GM19467 (cell line): ENCODE measurements at regions not wholly inside any gene's neighbourhood (a gene's known extent, or its start where the extent isn't known, plus 50 kb on each side); places are given as distances from the start of the nearest gene placed in this dataset.
"Not testable (repeated sequence)": the region's sequence is repeated elsewhere in the genome, so short reads cannot be mapped to it uniquely, and the experiment has no call there.

Experiments
- ATAC-seq: cut with Tn5 transposase; IDR thresholded peaks from one replicate; pipeline ENCODE4 v1.9.1; 2021; ENCODE audit warnings: mild to moderate bottlenecking, moderate library complexity; ENCODE audit not compliant: unreplicated experiment

DNA sequence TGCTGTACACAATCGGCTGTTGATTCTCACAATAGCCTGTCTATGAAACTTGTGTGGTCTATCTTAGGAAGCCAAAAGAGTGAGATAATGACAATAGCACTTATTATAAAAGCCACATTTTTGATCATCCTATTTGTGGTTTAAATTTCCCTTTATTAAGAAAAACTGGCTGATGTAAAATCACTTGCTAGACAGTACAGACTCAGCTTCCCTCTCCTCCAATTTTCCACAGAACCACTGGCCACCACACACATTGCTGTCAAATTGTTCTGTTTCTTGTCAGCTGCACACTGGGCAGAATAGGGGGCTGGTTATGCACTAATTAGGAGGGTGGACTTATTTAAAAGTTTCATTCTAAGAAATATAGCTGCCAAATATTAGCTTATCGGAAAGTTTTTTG lies 425.9 kb downstream of the EPHA3 start:
- no peak for ATAC-seq

DNA sequence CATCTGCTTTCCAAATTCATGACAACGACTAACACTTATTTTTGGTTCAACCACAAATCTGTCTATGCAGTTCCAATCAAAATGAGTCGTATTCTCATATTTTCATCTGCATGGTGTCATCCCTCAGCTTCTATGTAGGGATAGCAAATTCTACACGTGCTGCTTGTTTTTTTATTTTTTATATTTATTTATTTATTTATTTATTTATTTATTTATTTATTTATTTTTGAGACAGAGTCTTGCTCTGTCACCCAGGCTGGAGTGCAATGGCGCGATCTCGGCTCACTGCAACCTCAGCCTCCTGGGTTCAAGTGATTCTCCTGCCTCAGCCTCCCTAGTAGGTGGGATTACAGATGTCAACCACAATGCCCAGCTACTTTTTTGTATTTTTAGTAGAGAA lies 447.2 kb downstream of the EPHA3 start:
- not testable (repeated sequence) for ATAC-seq

DNA sequence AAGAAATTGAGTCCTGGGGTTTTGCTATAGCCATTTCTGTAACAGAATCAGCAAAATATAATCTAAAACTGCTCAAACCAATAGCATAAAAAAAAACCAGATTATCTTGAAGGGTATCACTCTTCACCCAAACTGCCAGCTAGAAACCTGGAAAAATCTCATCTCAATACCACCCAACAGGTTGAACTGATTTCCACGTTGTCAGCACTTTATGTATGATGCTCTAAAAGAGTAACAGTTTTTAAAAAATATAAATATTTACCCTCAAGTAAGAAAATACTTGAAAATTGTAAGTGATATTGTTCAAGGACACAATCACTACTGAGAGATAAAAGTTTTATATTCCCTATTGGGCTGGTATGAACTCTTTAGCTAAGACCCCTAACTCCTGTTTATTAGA lies 451.3 kb downstream of the EPHA3 start:
- ATAC-seq = no peak

DNA sequence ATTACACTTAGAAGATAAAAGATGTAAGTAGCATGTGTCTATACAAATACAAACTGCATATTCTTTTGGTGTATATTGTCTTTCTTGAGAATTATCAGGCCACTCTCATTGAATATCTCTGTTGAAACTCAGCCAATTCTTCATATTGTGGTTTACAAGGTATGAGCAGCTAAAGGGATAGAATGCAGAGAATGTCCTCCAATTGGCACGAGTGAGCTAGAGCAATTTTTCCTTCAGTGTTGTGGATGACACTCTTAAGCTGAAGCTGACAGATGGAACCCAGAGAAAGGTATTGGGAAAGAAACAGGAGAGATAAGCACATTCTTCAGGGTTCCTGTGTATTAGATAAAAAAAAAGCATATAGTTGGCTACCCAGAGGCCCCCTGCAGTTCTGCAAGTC lies 453.1 kb downstream of the EPHA3 start:
- no peak for ATAC-seq

DNA sequence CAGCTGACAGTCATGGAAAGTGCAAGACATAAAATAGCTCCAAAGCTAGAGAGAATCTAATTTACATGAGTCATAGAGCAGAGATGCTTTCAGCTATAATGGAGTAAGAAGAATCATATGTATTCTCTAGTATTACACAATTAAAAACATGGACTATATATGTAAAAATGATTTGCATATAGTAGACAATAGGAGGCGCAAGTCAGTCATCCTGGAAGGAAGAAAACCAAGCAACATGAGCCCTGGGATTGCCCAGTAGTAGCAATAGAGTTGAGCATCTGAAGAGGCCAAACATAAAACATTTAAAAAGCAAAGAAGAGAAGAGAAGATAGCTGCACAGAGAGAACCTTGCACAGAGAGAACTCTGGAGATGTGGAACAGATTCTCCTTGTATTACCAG lies 455.0 kb downstream of the EPHA3 start:
- ATAC-seq = no peak

DNA sequence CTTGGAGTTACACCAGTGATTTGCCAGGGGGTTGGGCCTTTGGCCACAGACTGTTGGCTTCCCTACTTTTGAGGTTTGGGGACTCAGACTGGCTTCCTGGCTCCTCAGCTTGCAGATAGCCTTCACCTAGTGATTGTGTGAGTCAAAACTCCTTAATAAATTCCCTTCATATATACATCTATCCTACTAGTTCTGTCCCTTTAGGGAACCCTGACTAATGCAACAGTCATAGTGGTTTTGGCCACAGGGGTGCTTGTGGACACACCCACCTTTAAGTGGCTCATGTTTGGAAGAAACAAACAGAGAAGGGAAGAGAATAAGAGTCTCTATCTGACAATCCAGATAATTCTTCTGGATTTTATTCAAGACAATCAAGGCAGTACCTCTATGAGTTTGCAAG lies 457.7 kb downstream of the EPHA3 start:
- no peak for ATAC-seq

DNA sequence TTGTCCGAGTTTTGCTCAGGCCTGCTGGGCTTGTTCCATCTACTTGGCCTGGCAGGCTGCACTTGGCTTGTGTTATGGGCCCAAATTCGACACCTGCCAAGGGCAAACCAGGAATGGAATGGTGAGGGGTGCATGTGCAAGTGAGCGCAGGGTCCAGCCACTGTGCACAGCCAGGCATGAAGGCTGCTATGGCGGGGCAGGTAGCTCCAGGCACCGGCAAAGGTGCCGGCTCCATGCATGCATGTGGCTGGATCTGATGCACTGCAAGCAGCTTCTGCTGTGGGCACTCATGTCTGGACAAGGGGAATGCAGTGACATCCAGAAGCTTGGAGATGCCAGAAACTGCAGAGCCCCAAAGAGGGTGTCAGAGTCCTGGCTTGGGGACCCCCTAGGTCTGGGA lies 463.0 kb downstream of the EPHA3 start:
- no peak for ATAC-seq

DNA sequence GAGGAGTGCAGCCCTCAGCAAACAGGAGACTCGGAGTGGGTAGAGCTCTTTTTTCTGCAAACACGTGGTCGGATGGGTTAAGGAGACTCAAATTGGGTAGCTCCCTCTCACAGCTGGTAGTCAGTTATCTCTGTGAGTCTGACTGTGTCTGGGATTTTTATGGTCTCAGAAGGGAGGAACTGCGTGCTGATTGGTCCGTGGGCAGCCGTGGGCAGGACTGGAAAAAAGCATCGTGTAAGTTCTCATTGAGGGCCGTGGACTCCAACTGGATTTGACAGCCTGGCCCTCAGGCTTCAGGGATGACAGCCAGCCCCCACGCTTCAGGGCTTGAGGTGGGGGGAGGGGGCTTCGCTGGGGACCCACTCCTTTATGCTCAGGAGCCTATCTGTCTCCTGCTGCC lies 463.9 kb downstream of the EPHA3 start:
- ATAC-seq = no peak

DNA sequence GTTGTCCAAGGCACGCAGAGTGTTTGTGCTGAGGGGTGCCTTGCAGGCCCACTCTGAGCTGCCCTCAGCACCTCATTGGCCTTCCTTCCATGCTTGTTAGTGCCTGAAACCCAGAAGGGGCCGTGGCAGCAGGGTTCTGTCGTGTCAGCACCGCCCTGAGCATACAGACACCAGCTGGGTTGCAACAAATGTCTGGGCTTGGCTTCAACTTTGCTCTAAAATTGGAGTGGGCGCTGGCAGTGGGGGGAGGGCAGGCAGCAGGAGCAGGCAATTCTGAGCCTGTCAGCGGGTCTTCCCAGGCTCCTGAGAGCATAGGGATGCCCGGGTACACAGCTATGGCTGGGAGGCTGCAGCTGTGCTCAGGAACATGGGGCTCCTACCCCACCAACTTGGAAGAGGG lies 464.3 kb downstream of the EPHA3 start:
- no peak for ATAC-seq

DNA sequence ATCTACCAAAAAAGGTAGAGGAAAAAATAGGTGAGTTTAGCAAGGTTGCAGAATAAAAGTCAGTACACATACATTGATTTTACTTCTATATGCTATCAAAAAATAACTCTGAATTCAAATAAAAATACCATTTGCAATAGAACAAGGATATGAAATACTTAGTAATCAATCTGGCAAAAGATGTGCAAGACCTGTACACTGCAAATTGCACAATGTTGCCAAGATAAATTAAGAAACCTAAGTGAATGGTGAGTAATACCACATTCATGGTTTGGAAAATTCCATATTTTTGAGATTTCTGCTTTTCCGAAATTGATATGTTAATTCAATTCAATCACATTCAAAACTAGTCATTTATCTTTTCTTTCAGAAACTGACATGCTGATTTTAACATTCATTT lies 464.8 kb downstream of the EPHA3 start:
- no peak for ATAC-seq

DNA sequence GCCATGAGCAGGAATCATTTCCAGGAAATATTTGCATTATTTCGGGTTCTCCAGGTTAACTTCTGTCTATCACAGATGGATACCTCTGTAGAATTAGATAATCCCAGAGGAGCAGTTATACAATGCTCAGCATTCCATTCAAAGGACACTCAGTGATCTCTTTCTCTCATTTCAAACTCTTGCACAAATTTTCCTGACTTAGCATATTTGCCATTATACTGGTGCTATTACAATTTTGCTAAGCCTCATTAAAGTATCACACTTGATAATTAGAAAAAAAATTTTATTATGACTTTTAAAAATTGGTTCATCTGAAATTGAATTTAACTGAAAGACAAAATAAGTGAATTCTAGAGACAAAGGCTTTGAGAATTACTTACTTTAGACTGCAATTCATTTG lies 469.0 kb downstream of the EPHA3 start:
- no peak for ATAC-seq

DNA sequence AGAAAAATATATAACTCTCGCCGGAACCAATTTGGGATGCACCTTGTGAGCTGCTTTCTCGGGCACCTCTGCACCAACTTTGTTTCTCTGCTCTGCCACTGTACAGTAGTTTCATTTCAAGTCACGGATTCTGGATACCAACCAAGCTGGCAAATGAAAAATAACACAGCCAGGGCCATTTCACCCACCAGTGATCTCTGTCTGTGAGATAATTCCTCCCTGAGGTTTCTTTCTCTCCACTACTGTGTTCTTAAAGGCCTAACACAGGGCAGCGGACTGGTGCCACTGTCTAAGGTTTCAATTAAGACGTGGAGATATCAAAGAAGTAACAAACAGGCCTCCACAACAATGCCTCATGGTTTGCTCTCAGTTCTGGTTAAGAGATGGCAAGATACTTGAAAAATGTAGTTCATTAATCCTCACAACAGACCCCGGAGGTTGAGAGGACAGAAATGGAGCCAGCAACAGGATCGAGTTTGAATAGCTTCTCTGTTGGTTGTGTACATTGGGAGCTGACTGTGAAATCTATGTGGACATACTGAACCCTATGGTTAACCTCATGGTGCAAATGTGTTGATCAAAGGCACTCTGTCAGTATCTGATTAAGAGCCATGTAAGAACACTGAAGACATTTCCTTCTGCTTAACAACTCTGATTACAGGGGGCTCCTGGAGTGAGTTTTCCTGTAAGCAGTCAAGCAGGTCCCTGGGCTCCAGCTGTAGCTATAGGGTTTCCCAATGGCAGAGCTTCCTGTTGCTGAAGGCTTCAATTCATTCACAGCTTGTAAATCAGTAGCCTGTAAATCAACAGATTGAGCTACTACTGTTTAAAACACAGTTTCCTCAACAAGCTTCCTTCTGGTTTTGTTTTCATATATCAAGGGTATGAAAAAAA lies 470.5 kb downstream of the EPHA3 start:
- no peak for ATAC-seq

DNA sequence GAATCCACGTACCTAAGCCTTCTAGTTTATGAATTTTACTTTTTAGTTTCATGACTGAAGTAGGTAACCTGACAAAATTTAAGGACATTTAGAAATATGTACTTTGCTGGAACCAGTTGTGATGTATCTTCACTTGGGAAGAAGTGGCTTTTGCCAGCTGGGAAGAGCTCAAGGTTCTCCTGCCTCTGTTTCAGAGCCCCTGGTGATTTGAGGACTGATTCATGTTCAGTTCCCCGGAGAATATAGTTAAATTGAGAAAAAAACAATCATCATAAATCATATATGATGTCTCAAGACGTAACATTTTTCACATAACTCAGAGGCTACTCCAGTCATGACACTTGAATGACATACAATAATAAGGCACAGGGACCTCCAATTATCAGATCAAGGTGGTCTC lies 473.4 kb downstream of the EPHA3 start:
- no peak for ATAC-seq

DNA sequence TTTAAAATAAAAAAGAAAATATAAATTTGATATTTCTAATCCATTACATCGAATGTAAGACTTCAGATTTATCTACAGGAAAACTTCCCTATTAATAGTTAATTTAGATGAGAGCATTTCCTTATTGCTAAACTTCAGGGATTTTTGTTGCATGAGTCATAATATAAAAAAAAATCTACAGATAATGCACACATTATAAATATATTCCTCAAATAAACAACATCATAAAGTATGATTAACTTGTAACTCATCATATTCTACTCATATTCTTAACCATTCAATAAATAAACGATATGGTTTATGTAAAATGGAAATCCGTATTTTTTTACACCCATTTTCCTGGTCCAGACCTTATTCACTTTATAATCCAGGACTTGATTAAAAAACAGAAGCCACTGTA lies 477.0 kb downstream of the EPHA3 start:
- ATAC-seq = no peak

DNA sequence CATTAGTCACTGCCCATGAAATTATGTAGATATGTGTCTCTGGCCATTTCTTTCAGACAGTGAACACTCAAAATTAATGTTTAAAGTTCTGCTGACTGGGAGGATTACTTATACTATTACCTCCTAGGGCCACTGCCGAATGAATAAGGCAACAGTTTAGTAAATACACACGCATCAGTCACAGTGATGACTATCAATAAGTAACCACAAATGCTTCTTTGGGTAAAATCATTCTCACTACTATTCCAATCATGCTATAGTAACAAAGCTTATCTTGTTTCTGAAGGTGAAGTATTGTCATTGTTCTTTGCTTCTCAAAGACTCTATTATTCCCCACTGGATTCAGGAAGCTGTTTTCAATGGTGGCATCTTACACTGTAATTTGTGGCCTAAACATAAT lies 478.8 kb downstream of the EPHA3 start:
- ATAC-seq = no peak

DNA sequence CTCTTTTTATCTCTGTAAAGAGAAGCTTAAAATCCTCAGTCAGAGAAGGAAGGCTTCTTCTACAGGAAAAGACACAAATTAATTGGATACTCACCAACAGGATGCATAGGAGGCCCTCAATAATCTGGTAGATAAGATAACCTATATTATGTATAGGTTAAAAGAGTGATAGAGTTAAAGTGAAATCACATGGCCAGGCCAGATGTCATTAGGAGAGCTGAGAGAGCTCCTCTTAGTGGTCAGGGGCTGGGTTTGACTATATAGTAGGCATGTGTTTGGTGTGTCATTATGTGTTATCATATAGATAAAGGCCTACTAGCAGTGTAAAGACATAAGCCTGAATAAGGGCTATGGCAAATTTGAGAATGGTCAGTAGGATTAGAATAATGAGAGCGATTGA lies 479.3 kb downstream of the EPHA3 start:
- no peak for ATAC-seq

DNA sequence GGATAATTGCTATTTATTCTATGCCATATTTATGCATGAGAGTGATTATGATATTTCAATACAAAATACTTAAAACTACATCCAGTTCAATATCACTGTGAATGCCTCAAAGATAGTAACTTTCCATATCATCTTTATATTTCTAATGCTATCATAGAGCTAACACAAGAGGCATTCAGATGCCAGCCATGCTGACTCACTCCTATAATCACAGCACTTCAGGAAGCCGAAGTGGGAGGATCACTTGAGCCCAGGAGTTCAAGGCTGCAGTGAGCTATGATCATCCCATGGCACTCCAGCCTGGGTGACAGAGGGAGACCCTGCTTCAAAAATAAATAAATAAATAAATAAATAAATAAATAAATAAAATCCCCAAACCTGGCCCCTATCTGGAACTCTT lies 498.7 kb downstream of the EPHA3 start:
- ATAC-seq = no peak

DNA sequence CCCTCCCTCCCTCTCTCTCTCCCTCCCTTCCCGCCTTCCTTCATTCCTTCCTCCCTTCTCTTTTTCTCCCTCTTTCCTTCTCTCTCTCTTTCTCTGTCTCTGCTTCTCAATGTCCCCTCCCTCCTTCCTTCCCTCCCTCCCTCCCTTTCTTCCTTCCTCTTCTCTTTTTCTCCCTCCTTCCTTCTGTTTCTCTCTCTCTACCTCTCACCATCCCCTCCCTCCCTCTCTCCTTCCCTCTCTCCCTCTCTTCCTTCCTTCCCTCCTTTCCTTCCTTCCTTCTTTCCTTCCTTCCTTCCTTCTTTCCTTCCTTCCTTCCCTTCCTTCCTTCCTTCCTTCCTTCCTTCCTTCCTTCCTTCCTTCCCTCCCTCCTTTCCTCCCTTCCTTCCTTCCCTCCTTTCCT lies 504.6 kb downstream of the EPHA3 start:
- no peak for ATAC-seq

DNA sequence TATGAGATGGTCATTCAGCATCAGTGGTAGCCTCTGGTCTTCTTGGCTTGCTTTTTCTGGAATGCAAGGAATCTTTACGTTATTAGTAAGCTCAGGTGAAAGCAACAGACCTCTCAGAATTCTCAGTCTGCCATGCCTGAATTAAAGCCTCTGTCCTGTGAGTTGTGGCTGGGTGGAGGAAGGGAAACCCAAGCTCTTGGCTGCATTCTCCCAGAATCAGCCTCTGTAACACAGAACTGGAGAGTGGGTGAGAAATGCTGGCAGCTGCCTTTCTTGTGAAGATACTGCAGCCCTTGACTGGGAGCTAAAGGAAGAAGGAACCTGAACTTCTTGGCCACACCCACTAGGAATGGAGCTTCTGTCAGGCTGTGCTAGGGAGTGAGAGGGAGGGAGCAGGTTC lies 505.8 kb downstream of the EPHA3 start:
- no peak for ATAC-seq

DNA sequence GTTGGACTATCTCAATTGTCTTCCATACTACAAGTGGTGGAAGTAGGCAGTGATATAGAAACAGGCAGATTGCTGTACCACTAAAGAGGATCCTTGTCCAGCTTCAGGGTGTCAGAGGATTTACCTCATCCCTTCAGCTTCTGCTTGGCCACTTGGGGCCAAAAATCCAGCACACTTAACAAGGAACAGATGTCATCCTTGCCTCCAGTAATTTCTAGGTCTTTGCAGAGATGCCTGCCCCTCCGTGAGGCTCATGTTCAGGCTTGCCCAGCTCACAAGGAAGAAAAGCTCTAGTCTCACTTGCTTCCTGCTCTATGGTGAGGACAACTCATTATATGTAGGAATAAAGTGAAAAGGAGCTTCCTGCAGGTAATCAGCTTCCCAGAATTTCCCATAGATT lies 510.3 kb downstream of the EPHA3 start:
- ATAC-seq = no peak

DNA sequence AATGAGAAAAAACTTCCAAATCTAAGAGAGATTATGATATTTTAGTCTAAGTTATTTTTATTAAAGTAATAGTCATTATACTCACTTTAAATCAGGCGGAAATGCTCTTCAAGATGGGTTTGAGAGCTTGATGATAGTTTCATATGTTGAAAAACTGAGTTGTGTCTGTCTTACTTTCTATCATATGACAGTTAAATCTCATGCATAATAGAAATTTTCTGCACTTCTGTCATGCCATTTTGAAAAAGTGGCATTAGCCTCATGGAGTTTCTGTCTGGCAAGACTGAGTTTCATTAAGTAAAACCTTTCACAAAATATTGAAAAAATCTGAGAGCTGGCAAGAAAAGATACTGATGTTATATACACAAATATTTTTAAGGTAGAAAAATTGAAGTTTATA lies 511.8 kb downstream of the EPHA3 start:
- no peak for ATAC-seq

DNA sequence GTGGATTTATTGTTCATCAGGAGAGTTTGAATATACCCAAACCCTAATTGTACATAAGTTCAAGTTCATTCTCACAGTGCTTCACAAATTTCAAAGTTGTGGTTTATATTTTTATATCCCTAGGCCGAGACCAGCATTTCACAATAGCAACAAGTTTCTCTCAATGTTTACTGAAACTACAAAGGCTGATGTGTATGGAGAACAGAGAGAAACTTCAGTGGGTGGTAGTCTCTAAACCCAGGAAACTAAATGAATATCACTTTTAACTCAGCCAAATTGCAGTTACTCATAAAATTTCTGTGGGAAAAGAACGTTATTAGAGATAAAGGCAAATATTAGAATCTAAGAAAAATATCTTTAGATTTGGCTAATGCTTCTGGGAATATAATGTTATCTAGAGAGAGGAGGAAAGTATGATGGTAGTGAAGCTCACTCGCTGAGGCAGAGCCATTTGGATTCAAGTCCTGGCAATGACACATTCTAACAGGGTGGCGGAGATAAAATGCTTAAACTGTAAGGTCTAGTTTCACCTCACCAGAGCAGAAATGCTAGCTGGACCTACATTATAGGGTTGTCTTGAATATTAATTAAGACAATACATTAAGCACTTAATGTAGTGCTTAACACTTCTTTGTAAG lies 514.8 kb downstream of the EPHA3 start:
- ATAC-seq = no peak

DNA sequence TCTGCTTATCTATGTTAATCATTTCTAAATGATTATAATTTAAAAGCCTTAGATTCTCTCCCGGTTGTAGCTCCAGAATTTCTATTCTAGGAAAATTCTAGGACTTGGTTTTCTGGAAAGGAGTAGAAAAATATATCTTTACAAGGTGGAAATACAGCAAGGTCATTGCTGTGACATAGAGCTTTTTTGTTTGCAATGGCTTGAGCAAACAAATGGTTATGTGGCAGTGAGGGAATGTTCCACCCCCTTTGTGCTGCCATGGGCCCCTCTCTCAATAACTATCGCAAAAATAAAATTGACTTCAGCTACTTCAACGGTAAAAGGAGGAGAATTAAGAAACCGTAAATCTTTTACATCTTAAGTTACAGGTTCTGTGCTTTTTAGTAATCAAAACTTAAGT lies 517.1 kb downstream of the EPHA3 start:
- ATAC-seq = no peak
